Effector memory CD8-positive, alpha-beta T cell (primary cell): ENCODE measurements at regions not wholly inside any gene's neighbourhood (a gene's known extent, or its start where the extent isn't known, plus 50 kb on each side); places are given as distances from the start of the nearest gene placed in this dataset.
"Not testable (repeated sequence)": the region's sequence is repeated elsewhere in the genome, so short reads cannot be mapped to it uniquely, and the experiment has no call there.

Experiments
- ATAC-seq: fragments of 150-1000 bp; cut with Tn5 transposase; replicated peaks from 2 replicates; pipeline ENCODE4 v1.10.0; 2021; ENCODE audit warnings: mild to moderate bottlenecking, moderate library complexity
- DNase-seq, 3 experiments: peaks; one replicate each; pipeline ENCODE4 v3.0.0; 2021
- H3K27ac Mint-ChIP-seq, 2 donors: one replicate each; pipeline ENCODE4 v1.8.0; 2022; ENCODE audit warnings: mild to moderate bottlenecking in 2 of 2, mixed read lengths in 2 of 2, moderate library complexity in 2 of 2
- H3K27me3 Mint-ChIP-seq, 2 donors: one replicate each; pipeline ENCODE4 v1.8.0; 2022; ENCODE audit warnings: mixed read lengths in 2 of 2
- H3K36me3 Mint-ChIP-seq: one replicate; pipeline ENCODE4 v1.8.0; 2022; ENCODE audit warnings: mild to moderate bottlenecking, moderate library complexity, mixed read lengths; ENCODE audit not compliant: insufficient read depth
- H3K4me1 Mint-ChIP-seq, 2 donors: one replicate each; pipeline ENCODE4 v1.8.0; 2022; ENCODE audit warnings: low read depth in 2 of 2, mixed read lengths in 2 of 2
- H3K4me3 Mint-ChIP-seq, 2 donors: one replicate each; pipeline ENCODE4 v1.8.0; 2022; ENCODE audit warnings: mild to moderate bottlenecking in 2 of 2, mixed read lengths in 2 of 2, moderate library complexity in 2 of 2
- H3K9me3 Mint-ChIP-seq, 2 donors: one replicate each; pipeline ENCODE4 v1.8.0; 2022; ENCODE audit warnings: mixed read lengths in 2 of 2

GRCh38 chr10:100651099-100651498, 94.3 kb upstream of the PAX2 start:
- not testable (repeated sequence) for H3K27ac Mint-ChIP-seq, H3K4me3 Mint-ChIP-seq, ATAC-seq, DNase-seq, H3K36me3 Mint-ChIP-seq, H3K9me3 Mint-ChIP-seq
- Mint-ChIP-seq H3K27me3 (peaks cover 68 to 93% of the 10 kb centered on the region in 2 donors), H3K4me1 (peaks cover 16 to 22% of the 10 kb centered on the region in 2 donors)

- ATAC-seq (no peak), DNase-seq (no peak)
- no peak overlapping the region for H3K4me3 Mint-ChIP-seq
- no peaks in the 10 kb centered on the region for H3K36me3 Mint-ChIP-seq
- H3K27ac Mint-ChIP-seq = no peak overlapping the region
- peaks cover 16 to 22% of the 10 kb centered on the region in 2 donors for H3K4me1 Mint-ChIP-seq
- no peaks in the 10 kb centered on the region for H3K9me3 Mint-ChIP-seq
- H3K27me3 Mint-ChIP-seq = peaks cover 62 to 90% of the 10 kb centered on the region in 2 donors
Observed at GRCh38 chr10:100651916-100652315, 93.5 kb upstream of the PAX2 start.

DNA sequence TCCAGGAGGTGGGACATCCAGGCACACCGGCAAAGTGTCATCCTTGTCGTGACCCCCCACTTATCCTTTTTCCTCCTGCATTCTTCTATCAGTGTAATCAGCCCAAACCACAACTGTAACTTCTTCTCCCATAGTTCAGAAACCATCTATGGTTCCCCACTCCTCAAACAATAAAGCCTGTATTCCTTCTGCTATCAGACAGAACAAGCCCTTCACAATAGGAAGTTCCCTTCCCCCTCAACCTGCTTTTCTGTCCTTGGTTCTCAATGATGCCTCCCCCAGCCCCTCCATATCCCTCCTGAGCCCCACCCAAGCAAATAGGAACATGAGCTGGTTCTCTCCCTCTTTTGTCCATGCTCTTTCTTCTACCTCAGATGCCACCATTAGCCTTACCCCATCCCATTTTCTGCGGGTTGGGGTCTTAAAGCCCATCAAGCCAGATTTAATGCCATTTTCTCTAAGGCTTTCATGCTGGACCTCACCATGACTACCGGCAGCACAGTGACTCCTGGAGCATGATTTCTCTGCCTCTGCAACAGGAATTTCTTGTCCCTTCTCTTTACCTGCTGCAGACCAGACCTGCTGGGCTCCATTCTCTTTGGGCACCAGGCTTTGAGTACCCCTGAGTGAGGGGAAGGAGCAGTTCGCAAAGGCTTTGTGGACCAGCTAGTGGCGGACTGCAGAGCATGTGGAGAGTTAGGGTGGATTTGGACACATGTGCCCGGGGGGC, 92.8 kb upstream of the PAX2 start:
- H3K27ac Mint-ChIP-seq = no peak overlapping the region
- H3K4me3 Mint-ChIP-seq = no peak overlapping the region
- H3K36me3 Mint-ChIP-seq = no peaks in the 10 kb centered on the region
- peaks cover 18 to 22% of the 10 kb centered on the region in 2 donors for H3K4me1 Mint-ChIP-seq
- peaks cover 68 to 90% of the 10 kb centered on the region in 2 donors for H3K27me3 Mint-ChIP-seq
- H3K9me3 Mint-ChIP-seq = no peaks in the 10 kb centered on the region
- DNase-seq (no peak), ATAC-seq (no peak)

- no peak for ATAC-seq
- H3K4me3 Mint-ChIP-seq = peak overlapping the region; percentile 51 to 70
- H3K27me3 Mint-ChIP-seq = peaks cover 76 to 90% of the 10 kb centered on the region in 2 donors
- no peaks in the 10 kb centered on the region for H3K36me3 Mint-ChIP-seq
- DNase-seq = no peak
- peaks cover 18 to 22% of the 10 kb centered on the region in 2 donors for H3K4me1 Mint-ChIP-seq
- no peak overlapping the region for H3K27ac Mint-ChIP-seq
- no peaks in the 10 kb centered on the region for H3K9me3 Mint-ChIP-seq
Observed at GRCh38 chr10:100653238-100653956, 92.0 kb upstream of the PAX2 start.

DNA sequence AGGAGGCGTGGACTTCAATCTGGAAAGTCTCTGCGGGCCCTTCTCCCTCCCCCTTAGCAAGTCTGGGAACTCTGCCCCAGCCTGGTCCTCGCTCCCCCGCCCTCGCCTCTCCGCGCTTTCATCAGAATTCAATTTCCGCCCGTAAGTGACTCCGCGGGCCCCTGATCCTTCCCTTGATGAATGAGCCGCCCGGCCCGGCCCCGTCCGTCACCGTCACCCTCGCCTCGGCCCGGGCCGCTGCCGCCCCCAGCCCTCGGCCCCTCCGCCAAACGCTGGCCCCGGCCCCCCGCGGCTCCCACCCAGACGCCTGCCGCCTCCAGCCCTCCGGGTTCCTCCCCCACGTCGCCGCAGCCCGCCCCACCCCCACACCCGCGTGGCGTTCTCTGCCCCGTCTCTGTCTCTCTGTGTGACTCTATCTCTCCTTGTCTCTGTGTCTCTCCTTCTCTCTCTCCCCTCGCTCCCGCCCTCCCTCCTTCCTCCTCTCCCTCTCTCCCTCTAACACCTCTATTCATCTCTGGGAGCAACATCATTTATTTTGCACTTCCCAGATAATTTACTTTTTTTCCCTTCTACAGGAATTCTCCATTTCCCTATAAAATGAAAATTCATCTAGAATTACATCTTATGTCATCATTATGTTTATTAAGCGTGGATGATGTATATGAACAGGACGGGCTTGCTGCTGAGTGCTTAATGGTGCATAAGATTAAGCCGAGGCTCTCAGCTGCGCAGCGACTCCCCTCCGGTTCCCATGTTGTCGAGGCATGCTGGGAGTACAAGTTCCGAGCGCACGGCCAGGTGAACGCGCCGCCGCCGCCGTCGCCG, 91.2 kb upstream of the PAX2 start:
- no peak for DNase-seq
- peaks cover 76 to 90% of the 10 kb centered on the region in 2 donors for H3K27me3 Mint-ChIP-seq

DNA sequence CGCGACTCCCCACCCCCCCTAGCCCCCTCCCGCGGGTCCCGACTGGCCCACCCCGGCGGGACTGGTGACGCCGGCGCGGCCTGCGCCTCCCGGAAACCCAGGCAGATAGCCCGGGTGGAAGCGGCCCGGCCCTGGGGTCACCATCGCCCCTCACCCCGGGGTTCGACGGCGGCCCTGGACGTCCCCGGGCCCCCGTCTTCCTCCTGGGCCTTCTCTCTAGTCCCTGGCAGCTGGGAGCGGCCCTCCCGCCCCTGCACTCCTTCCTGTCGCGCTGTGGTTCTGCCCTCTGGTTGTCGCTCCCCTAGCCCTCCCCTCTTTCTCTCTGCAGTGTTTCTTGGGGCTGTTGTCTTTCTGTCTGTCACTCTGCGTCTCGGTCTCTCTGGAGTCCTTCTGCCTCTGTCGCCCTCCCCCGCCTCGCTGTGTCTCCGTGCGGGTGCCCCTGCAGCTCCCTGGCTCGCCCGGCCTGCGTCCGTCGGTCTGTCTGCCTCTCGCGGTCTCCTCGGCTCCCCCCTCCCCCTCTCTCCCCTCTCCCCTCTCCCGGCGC, 90.5 kb upstream of the PAX2 start:
- Mint-ChIP-seq H3K4me3 (peak overlapping the region; percentile 83 to 85), H3K4me1 (peaks cover 18 to 22% of the 10 kb centered on the region in 2 donors), H3K27ac (peak overlapping the region; percentile 66), H3K36me3 (no peaks in the 10 kb centered on the region), H3K27me3 (peaks cover 77 to 90% of the 10 kb centered on the region in 2 donors), H3K9me3 (no peaks in the 10 kb centered on the region)
- no peak for DNase-seq
- peak; percentile 70 for ATAC-seq

More for the DNA sequence above, 91.2 kb upstream of the PAX2 start:
- no peaks in the 10 kb centered on the region for H3K36me3 Mint-ChIP-seq
- peaks cover 18 to 22% of the 10 kb centered on the region in 2 donors for H3K4me1 Mint-ChIP-seq
- no peaks in the 10 kb centered on the region for H3K9me3 Mint-ChIP-seq
- H3K4me3 Mint-ChIP-seq = peak overlapping the region; percentile 83 to 85
- peak; percentile 42 for ATAC-seq
- H3K27ac Mint-ChIP-seq = peak overlapping the region in 1 of 2 donors; percentile 26

- peak overlapping the region; percentile 83 to 85 for H3K4me3 Mint-ChIP-seq
- H3K27ac Mint-ChIP-seq = peak overlapping the region; percentile 66
- DNase-seq = no peak
- peaks cover 3% of the 10 kb centered on the region for H3K36me3 Mint-ChIP-seq
- ATAC-seq = no peak
- H3K9me3 Mint-ChIP-seq = no peaks in the 10 kb centered on the region
- peaks cover 78 to 90% of the 10 kb centered on the region in 2 donors for H3K27me3 Mint-ChIP-seq
- H3K4me1 Mint-ChIP-seq = peaks cover 22% of the 10 kb centered on the region in 2 donors
Observed at GRCh38 chr10:100655326-100655759, 90.0 kb upstream of the PAX2 start.

GRCh38 chr10:100655760-100656421, 89.5 kb upstream of the PAX2 start:
- H3K27me3 Mint-ChIP-seq = peaks cover 83 to 90% of the 10 kb centered on the region in 2 donors
- peaks cover 3% of the 10 kb centered on the region for H3K36me3 Mint-ChIP-seq
- ATAC-seq = no peak
- H3K4me1 Mint-ChIP-seq = peaks cover 22% of the 10 kb centered on the region in 2 donors
- H3K27ac Mint-ChIP-seq = peak overlapping the region; percentile 66
- H3K9me3 Mint-ChIP-seq = no peaks in the 10 kb centered on the region
- peak overlapping the region; percentile 83 to 85 for H3K4me3 Mint-ChIP-seq
- DNase-seq = no peak

GRCh38 chr10:100656454-100656853, 88.9 kb upstream of the PAX2 start:
- DNase-seq (no peak), ATAC-seq (peak; percentile 35)
- Mint-ChIP-seq H3K27me3 (peaks cover 89 to 96% of the 10 kb centered on the region in 2 donors), H3K36me3 (peaks cover 3% of the 10 kb centered on the region), H3K4me1 (peaks cover 22% of the 10 kb centered on the region in 2 donors), H3K4me3 (no peak overlapping the region), H3K9me3 (no peaks in the 10 kb centered on the region), H3K27ac (no peak overlapping the region)

- H3K27me3 Mint-ChIP-seq = peaks cover 91 to 96% of the 10 kb centered on the region in 2 donors
- DNase-seq (no peak), ATAC-seq (no peak)
- H3K27ac Mint-ChIP-seq = no peak overlapping the region
- no peaks in the 10 kb centered on the region for H3K9me3 Mint-ChIP-seq
- peaks cover 21 to 22% of the 10 kb centered on the region in 2 donors for H3K4me1 Mint-ChIP-seq
- no peak overlapping the region for H3K4me3 Mint-ChIP-seq
- peaks cover 3% of the 10 kb centered on the region for H3K36me3 Mint-ChIP-seq
Observed at GRCh38 chr10:100658269-100658668, 87.1 kb upstream of the PAX2 start.

DNA sequence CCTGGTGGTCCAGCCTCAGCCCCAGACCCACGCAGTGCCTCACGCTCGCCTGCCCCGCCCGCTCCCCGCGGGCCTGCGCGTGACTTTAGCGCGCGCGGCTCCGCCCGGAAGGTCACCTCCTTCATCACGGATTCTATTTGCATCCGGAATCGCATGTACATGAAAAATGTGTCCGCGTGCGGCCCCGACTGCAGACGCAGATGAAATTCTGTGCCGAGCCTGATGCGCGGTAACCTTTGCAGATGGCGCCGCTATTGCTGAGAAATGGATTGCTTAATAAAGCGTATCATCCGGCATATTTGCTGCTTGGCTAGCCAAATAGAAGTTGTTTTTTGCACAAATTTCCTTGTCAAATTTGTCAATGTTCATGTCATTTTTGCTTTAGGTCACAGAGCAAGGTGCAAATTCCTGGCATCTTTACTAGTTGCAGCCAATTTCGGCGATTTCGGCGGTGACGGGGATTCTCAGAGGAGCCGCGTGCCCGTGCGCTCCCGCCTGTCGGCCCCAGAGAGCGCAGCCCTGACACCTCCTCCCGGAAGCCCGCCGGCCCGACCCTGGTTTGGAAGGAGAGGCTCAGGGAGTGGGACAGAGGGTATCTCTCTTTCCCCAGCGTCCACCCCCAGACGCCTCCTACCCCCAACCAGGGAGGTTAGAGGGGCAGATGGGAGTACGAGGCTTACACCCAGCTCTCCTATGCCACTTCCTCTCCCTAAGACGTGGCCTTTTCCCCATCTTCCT, 85.9 kb upstream of the PAX2 start:
- Mint-ChIP-seq H3K36me3 (peaks cover 3% of the 10 kb centered on the region), H3K27ac (no peak overlapping the region), H3K4me3 (no peak overlapping the region), H3K4me1 (peaks cover 14 to 18% of the 10 kb centered on the region in 2 donors), H3K27me3 (peaks cover 91 to 96% of the 10 kb centered on the region in 2 donors), H3K9me3 (no peaks in the 10 kb centered on the region)
- ATAC-seq (no peak), DNase-seq (no peak)

DNA sequence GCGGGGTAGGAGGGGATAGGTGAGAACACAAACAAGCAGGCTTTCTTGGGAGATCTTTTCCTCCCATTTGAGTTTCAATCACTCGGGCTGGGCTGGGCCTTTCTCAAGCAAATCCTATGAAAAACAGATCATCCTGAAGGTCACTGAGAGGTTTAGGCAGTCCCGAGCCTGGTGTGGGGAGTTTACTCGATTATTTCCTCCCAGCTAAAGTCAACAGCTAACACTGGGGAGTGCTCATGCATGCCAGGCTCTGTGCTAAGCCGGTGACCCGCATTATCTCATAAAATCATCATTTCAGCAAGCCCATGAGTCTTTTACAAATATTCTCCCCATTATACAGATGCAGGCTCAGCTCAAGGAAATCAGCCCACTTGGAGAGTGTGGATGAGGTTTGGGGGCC, 85.0 kb upstream of the PAX2 start:
- no peaks in the 10 kb centered on the region for H3K9me3 Mint-ChIP-seq
- H3K27me3 Mint-ChIP-seq = peaks cover 89 to 92% of the 10 kb centered on the region in 2 donors
- H3K27ac Mint-ChIP-seq = no peak overlapping the region
- peaks cover 7 to 13% of the 10 kb centered on the region in 2 donors for H3K4me1 Mint-ChIP-seq
- ATAC-seq = no peak
- H3K4me3 Mint-ChIP-seq = no peak overlapping the region
- no peak for DNase-seq
- peaks cover 3% of the 10 kb centered on the region for H3K36me3 Mint-ChIP-seq
